DMS114 treated with DMSO at 0.1 percent for 48 hours (cell line): ENCODE measurements at regions not wholly inside any gene's neighbourhood (a gene's known extent, or its start where the extent isn't known, plus 50 kb on each side); places are given as distances from the start of the nearest gene placed in this dataset.

Experiments used
- DNase-seq: peaks from one replicate; lab custom pipeline; 2025; ENCODE audit not compliant: unreplicated experiment; lab: John Stamatoyannopoulos, UW

- no peak for DNase-seq
These were observed 466.3 kb upstream of the HS3ST1 start for GRCh38 chr4:11894977-11895376.

- DNase-seq, result no peak
These were observed 465.5 kb upstream of the HS3ST1 start for GRCh38 chr4:11894221-11894620.

DNA sequence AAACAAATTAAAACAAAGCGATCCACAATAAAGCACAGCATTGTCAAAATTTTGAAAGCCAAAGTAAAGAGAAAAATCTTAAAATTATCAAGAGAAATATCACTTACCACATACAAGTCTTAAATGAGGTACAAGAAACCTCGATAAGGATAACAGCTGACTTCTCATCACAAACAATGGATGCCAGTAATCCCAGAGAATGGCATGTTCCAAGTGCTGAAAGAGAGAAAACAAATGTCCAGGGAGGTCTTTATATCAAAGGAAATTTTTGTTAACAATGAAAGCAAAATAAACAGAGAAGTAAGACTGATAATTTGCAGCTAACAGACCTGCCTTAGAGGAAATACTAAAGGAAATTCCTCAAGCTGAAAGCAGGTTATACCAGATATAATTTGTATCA lies 460.4 kb upstream of the HS3ST1 start:
- no peak for DNase-seq

- no peak for DNase-seq
These were observed 453.3 kb upstream of the HS3ST1 start for GRCh38 chr4:11881947-11882346.

DNA sequence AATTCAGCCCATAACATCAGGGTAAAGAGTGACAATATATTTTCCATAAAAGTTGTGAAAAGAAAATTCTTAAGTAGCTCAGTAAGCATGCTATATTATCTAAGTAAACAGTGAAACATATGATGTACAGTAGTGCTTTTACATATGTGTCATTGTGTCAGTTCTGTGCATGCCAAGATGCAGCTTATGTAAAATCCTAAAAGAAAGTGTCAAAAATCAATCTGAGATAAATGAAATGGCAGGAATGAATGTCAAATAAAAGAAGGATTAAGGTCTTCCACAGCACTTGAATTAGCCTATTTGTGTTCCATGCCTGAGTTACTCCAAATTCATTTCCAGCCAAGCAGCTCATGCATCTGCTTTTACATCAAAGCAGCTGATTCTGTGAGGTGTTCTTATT lies 452.7 kb upstream of the HS3ST1 start:
- DNase-seq, result no peak

GRCh38 chr4:11878241-11878640 lies 449.5 kb upstream of the HS3ST1 start:
- DNase-seq, result no peak

DNA sequence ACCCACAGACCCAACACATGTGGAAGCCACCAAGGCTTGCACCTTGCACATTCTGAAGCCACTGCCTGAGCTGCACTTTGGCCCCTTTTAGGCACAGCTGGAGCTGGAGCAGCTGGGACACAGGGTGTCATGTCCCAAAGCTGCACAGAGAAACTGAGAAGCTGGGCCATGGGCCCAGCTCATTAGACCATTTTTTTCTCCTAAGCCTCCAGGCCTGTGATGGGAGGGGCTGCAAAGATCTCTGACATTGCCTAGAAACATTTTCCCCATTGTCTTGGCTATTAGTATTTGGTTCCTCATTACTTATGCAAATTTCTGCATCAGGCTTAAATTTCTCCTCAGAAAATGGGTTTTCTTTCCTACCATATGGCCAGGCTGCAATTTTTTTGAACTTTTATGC lies 447.4 kb upstream of the HS3ST1 start:
- no peak for DNase-seq

DNA sequence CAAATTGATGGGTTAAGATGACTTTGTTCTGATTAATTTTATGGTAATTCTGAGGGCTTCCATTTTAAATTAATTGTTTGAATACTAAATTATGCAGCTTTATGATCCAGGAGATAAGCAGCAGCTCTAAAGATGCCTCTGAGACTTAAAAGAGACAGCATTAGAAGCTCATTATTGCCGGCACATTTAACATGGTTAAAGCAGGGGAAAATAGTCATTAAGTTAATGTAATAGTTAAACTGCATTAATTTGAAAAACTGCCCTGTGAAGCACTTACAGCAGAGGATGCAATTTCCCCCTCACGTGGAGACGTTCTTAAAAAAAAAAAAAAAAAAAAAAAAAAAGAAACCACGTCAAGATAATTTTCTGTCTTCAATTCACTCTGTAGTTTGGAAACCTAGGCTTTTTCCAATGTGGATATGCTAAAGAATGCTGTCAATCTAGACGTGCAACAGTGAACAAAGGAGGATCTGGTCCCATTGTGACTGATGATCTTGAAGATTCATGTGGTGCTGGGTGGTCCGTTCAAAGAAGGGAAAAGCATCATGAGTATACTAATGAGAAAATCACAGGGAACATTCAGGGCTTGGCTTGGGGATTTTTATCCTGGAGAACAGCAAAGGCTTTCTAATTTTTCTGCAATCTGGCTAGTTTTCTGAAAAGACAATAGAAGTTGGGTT lies 440.6 kb upstream of the HS3ST1 start:
- no peak for DNase-seq

GRCh38 chr4:11866391-11866790 lies 437.7 kb upstream of the HS3ST1 start:
- DNase-seq, result no peak

GRCh38 chr4:11860996-11861395 lies 432.3 kb upstream of the HS3ST1 start:
- DNase-seq, result no peak

DNA sequence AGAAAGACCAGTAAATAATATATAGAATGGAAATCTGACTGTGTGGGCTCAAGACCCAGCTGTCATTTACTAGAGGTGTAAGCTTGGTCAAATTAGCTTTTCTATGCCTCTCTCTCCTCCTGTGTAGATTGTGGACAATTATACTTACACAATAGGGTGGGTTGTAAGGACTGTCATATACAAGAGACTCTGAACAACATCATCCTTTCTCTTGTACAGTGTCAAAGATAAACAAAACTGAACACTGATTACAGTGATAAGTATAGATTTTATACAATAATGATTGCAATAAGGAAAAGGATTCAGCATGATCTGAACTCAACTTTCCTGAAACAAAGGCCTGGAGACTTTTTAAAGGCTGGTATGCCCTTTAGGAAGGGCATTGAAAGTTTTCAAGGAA lies 429.2 kb upstream of the HS3ST1 start:
- DNase-seq, result no peak

DNA sequence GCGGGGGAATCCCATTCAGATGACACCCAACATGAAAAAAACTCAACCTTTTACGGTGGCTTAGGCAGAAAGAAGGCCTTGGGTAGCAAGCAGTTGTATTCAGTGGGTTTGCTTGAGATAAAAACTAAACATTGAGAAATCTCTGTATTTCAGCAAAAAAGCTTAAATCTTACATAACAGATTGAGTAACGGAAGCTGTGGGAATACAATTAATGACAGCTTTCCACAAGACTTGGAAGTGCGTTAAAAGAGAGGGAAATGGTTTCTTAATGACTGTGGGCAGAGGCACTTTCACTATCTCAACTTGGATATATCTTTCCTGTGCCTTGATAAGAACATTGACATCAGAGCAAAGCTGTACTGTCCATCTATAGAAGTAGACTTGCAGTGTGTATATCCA lies 418.5 kb upstream of the HS3ST1 start:
- no peak for DNase-seq

DNA sequence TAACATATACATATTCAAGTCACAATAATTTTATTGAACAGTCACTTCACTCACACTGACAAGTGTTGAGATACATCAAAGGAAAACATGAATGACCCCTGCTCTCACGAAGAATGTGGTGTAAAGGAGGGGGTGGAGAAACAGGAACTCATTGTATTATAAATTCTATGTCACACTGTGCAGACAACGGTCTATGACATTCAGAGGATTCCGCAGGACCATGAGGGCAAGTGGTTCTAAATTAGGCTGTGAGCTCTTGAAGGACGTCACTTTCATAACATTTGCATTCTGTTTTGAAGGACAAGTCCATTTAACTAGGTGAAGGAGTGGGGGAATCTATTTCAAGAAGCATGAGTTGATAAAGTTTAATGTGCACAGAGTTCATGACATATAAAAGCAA lies 415.2 kb upstream of the HS3ST1 start:
- no peak for DNase-seq

- no peak for DNase-seq
These were observed 414.6 kb upstream of the HS3ST1 start for GRCh38 chr4:11843340-11843739.

DNA sequence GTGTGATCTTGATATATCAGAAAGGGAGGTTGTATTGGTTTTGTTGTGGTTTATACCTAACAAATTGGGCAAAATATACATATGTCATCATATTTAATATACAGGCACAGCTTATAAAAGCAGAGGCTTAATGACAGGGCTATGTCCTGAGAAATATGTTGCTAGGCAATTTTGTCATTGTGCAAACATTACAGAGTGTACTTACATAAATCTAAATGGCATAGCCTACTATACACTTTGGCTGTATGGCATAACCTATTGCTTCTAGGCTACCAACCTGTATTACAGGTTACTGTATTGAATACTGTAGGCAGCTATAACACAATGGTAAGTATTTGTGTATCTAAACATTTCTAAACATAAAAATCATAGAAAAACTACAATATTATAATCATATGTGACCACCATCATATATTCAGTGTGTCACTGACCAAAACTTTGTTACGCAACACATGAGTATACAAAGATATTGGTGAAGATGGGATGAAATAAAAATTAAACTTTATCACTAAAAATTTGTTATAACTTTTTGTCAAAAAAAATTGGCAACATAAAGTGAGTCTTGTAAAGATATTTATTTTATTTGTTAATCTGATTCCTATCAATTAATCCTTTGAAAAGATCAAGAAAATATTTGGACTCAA lies 414.0 kb upstream of the HS3ST1 start:
- no peak for DNase-seq

DNA sequence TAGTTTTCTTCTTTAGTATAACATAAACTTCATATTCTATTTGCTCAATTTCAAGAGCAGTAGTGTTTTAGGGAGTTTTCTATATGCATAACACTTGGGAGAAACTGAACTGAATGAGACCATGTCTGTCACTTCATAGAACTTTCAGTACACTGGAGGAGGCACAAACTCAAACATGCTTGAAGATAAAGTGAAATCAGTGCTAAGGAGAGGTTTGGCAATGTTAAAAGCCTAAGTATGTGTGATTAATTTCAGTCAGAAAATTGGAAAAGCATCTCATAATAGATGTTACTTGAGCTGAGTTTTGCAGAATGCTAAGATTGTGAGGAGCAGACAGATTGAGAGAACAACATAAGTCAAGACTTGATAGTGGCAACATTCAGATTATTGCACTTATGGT lies 411.2 kb upstream of the HS3ST1 start:
- no peak for DNase-seq

GRCh38 chr4:11831739-11832138 lies 403.0 kb upstream of the HS3ST1 start:
- DNase-seq, result no peak

GRCh38 chr4:11824566-11824965 lies 395.9 kb upstream of the HS3ST1 start:
- no peak for DNase-seq

- DNase-seq, result no peak
These were observed 393.2 kb upstream of the HS3ST1 start for GRCh38 chr4:11821772-11822430.

- DNase-seq, result no peak
These were observed 388.4 kb upstream of the HS3ST1 start for GRCh38 chr4:11817088-11817487.

DNA sequence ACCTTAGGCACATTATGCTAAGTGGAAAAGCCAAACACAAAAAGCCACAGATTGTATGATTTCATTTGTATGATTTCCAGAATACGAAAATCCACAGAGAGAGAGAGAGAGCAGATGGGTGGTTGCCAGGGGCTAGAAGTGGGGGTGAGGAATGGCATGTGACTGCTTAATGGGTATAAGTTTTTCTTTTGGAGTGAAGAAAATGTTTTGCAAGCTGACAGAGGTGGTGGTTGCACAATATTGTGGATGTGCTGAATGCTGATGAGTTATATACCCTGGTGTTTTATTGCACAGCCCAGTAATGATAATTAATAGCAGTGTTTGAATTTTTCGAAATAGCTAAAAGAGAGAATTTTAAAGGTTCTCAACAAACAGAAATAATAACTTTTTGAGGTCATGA lies 386.1 kb upstream of the HS3ST1 start:
- no peak for DNase-seq

DNA sequence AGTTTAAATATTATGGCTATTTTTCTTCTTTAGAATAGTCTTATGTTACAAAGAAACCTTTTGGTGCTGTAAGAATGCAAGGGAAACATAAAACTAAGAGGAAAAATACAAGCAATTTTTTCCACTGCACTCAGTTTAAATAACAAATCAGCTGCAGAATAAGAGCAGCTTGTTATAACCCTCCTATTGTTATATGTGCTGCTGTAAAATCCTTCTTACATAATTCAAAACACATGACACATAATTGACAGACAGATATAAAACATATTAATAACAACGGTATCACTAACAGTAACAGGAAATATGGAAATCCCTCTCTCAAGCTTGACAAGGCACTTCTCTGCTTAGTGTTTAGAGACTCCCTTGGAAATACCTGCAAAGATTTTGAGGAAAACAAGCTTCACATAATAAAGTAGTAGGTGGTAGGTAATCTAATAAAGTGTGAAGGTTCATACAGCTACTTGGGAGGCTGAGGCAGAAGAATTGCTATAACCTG lies 385.3 kb upstream of the HS3ST1 start:
- no peak for DNase-seq
